Adrenal gland (tissue), 5 donors: ENCODE measurements at regions not wholly inside any gene's neighbourhood (a gene's known extent, or its start where the extent isn't known, plus 50 kb on each side); places are given as distances from the start of the nearest gene placed in this dataset.

ENCODE experiments used
- POLR2A ChIP-seq, 2 donors: fragments of 450-650 bp; IDR thresholded peaks; one replicate each; pipeline ENCODE4 v1.6.1; 2017; ENCODE audit warnings: antibody characterized with exemption in 2 of 2, mild to moderate bottlenecking in 2 of 2, moderate library complexity in 1 of 2
- TF ChIP-seq, protein P1 (sequence below), 6 experiments: fragments of 450-650 bp in 4 of 6; fragments of 200-600 bp in 2 of 6; sonication (generic) in 1 of 6; IDR thresholded peaks; 1 replicate in 5 of 6; 2 replicates in 1 of 6; pipeline versions ENCODE4 v1.5.1 to v1.8.0; 2016 to 2021; ENCODE audit warnings: antibody characterized with exemption in 6 of 6, mild to moderate bottlenecking in 2 of 6, moderate library complexity in 1 of 6
- donor health status: DM: no; HTN: no; CAD: no.

DNA sequence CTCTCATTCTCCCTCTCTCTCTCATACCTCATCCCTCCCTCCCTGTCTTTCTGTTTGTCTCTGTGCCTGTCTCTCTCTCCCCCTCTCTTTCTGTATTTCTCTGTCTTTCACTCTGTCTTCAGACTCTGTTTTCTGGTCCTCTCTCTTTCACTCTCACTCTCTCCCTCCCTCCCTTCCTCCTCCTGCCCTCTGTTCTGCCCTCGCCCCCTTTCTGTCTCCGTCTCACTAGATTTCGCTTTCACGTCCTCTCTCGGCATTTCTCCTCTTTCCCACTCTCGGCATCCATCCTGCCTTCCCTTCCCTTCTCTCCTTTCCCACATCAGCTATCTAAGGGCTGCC is 183.0 kb downstream of the PHETA1 start:
- TF ChIP-seq, protein P1, sequence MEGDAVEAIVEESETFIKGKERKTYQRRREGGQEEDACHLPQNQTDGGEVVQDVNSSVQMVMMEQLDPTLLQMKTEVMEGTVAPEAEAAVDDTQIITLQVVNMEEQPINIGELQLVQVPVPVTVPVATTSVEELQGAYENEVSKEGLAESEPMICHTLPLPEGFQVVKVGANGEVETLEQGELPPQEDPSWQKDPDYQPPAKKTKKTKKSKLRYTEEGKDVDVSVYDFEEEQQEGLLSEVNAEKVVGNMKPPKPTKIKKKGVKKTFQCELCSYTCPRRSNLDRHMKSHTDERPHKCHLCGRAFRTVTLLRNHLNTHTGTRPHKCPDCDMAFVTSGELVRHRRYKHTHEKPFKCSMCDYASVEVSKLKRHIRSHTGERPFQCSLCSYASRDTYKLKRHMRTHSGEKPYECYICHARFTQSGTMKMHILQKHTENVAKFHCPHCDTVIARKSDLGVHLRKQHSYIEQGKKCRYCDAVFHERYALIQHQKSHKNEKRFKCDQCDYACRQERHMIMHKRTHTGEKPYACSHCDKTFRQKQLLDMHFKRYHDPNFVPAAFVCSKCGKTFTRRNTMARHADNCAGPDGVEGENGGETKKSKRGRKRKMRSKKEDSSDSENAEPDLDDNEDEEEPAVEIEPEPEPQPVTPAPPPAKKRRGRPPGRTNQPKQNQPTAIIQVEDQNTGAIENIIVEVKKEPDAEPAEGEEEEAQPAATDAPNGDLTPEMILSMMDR (IDR thresholded peaks at IDR 0.05): no peak
- TF ChIP-seq POLR2A (IDR thresholded peaks at IDR 0.05): no peak
